Endothelial cell of umbilical vein (primary cell): ENCODE measurements at regions not wholly inside any gene's neighbourhood (a gene's known extent, or its start where the extent isn't known, plus 50 kb on each side); places are given as distances from the start of the nearest gene placed in this dataset.

Experiments used
- EZH2 ChIP-seq: IDR thresholded peaks from 2 replicates; pipeline ENCODE4 v1.6.1; 2012; ENCODE audit warnings: borderline replicate concordance, low read depth, mild to moderate bottlenecking, moderate library complexity, low read length, inconsistent platforms; ENCODE audit not compliant: severe bottlenecking
- FOS ChIP-seq: IDR thresholded peaks from 2 replicates; pipeline ENCODE4 v1.6.1; 2011; ENCODE audit warnings: mild to moderate bottlenecking, low read length, moderate library complexity, borderline replicate concordance; ENCODE audit not compliant: insufficient read depth
- POLR2A ChIP-seq: IDR thresholded peaks from 2 replicates; pipeline ENCODE4 v1.6.1; 2012; ENCODE audit warnings: low read depth, mild to moderate bottlenecking, control low read depth, low read length
- POLR2AphosphoS5 ChIP-seq: IDR thresholded peaks from 2 replicates; pipeline ENCODE4 v1.6.1; 2012; ENCODE audit warnings: low read depth, mild to moderate bottlenecking, control low read depth, low read length, moderate library complexity; ENCODE audit not compliant: insufficient read depth
- TF ChIP-seq, protein P1 (sequence below), 2 donors: IDR thresholded peaks; 1 replicate in 1 of 2; 2 replicates in 1 of 2; pipeline ENCODE4 v1.5.1; 2011; ENCODE audit warnings: low read length in 2 of 2, mild to moderate bottlenecking in 2 of 2, moderate library complexity in 2 of 2, control low read depth in 1 of 2, inconsistent platforms in 1 of 2, low read depth in 1 of 2; ENCODE audit not compliant: insufficient read depth in 1 of 2; ENCODE audit errors: extremely low read depth in 1 of 2
- TF ChIP-seq, protein P2 (sequence below): IDR thresholded peaks from 2 replicates; pipeline ENCODE4 v1.6.1; 2011; ENCODE audit not compliant: insufficient read depth, insufficient read length

DNA sequence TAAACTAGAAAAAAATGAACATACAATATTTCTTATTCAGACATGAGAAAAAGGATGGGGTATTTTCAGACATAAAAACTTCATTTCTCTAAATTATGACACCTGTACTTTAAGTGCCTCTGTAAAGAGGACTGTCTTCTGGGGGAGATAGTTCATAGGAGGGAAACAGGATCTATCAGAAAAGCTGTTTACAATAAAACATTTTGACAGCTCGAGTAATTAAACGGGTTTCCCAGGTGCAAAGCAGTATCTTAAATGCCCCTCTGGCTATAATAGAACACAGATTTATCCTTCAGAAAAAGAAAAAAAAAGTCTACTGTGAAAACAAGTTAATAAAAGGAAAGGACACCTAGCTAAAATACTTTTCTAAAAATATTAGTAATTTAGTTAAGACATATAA, 311.4 kb upstream of the UBE2E3 start:
- no peak for TF ChIP-seq POLR2AphosphoS5
- TF ChIP-seq, protein P1, sequence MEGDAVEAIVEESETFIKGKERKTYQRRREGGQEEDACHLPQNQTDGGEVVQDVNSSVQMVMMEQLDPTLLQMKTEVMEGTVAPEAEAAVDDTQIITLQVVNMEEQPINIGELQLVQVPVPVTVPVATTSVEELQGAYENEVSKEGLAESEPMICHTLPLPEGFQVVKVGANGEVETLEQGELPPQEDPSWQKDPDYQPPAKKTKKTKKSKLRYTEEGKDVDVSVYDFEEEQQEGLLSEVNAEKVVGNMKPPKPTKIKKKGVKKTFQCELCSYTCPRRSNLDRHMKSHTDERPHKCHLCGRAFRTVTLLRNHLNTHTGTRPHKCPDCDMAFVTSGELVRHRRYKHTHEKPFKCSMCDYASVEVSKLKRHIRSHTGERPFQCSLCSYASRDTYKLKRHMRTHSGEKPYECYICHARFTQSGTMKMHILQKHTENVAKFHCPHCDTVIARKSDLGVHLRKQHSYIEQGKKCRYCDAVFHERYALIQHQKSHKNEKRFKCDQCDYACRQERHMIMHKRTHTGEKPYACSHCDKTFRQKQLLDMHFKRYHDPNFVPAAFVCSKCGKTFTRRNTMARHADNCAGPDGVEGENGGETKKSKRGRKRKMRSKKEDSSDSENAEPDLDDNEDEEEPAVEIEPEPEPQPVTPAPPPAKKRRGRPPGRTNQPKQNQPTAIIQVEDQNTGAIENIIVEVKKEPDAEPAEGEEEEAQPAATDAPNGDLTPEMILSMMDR (IDR thresholded peaks at IDR 0.05; ENCODE audit: extremely low read depth in 1 of 2, insufficient read depth in 1 of 2, low read depth in 1 of 2, low read length in 2 of 2), result no peak
- no peak for TF ChIP-seq POLR2A
- TF ChIP-seq FOS, result no peak
- no peak for TF ChIP-seq EZH2
- TF ChIP-seq, protein P2, sequence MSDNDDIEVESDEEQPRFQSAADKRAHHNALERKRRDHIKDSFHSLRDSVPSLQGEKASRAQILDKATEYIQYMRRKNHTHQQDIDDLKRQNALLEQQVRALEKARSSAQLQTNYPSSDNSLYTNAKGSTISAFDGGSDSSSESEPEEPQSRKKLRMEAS, result no peak
